Neural cell (in vitro differentiated cells): ENCODE measurements at regions not wholly inside any gene's neighbourhood (a gene's known extent, or its start where the extent isn't known, plus 50 kb on each side); places are given as distances from the start of the nearest gene placed in this dataset.

Source experiments
- H2AFZ ChIP-seq: fragments of 200-600, 300-800 bp; sonication (generic), shearing (Covaris generic); 2 replicates; pipeline ENCODE4 v1.6.0; 2014; ENCODE audit warnings: low read depth, mild to moderate bottlenecking, antibody characterized with exemption, low read length, moderate library complexity
- H3F3A ChIP-seq: fragments of 200-600 bp; shearing (Covaris generic); 2 replicates; pipeline ENCODE4 v1.6.1; 2016; ENCODE audit warnings: mild to moderate bottlenecking, moderate library complexity, mixed read lengths, antibody characterized with exemption, low read length; ENCODE audit not compliant: insufficient read depth, poor library complexity, severe bottlenecking
- H3K27ac ChIP-seq: fragments of 200-600, 300-800 bp; sonication (generic), shearing (Covaris generic); 2 replicates; pipeline ENCODE4 v1.5.1; 2014; ENCODE audit warnings: mild to moderate bottlenecking, low read length, moderate library complexity
- H3K27me3 ChIP-seq: fragments of 300-800, 200-600 bp; sonication (generic), shearing (Covaris generic); 2 replicates; pipeline ENCODE4 v1.6.0; 2014; ENCODE audit warnings: mild to moderate bottlenecking, low read depth, low read length, moderate library complexity; ENCODE audit not compliant: insufficient read depth
- H3K36me3 ChIP-seq: fragments of 300-800, 200-600 bp; sonication (generic), shearing (Covaris generic); 2 replicates; pipeline ENCODE4 v1.5.1; 2014; ENCODE audit warnings: mild to moderate bottlenecking, antibody characterized with exemption, low read length, moderate library complexity; ENCODE audit not compliant: insufficient read depth
- H3K4me2 ChIP-seq: fragments of 300-800, 200-600 bp; sonication (generic), shearing (Covaris generic); 2 replicates; pipeline ENCODE4 v1.6.0; 2014; ENCODE audit warnings: mild to moderate bottlenecking, low read length
- H3K4me3 ChIP-seq: fragments of 300-800, 200-600 bp; sonication (generic), shearing (Covaris generic); 2 replicates; pipeline ENCODE4 v1.5.1; 2014; ENCODE audit warnings: mild to moderate bottlenecking, low read length, moderate library complexity
- H3K79me2 ChIP-seq: fragments of 200-600 bp; shearing (Covaris generic); replicated peaks from 2 replicates; pipeline ENCODE4 v1.6.0; 2014; ENCODE audit warnings: mild to moderate bottlenecking, low read length, moderate library complexity; ENCODE audit not compliant: insufficient read depth
- H3K9ac ChIP-seq: fragments of 300-800, 200-600 bp; sonication (generic), shearing (Covaris generic); 2 replicates; pipeline ENCODE4 v1.6.1; 2016; ENCODE audit warnings: mild to moderate bottlenecking, low read length, mixed read lengths
- H3K9me2 ChIP-seq: fragments of 200-600 bp; shearing (Covaris generic); 2 replicates; pipeline ENCODE4 v1.6.1; 2016; ENCODE audit warnings: mild to moderate bottlenecking, low read length, mixed read lengths; ENCODE audit not compliant: insufficient read depth
- H3K9me3 ChIP-seq: fragments of 200-600, 300-800 bp; sonication (generic), shearing (Covaris generic); 2 replicates; pipeline ENCODE4 v1.6.1; 2016; ENCODE audit warnings: mild to moderate bottlenecking, mixed run types, low read length, moderate library complexity, mixed read lengths
- H4K20me1 ChIP-seq: fragments of 200-600 bp; shearing (Covaris generic); 2 replicates; pipeline ENCODE4 v1.6.1; 2016; ENCODE audit warnings: mild to moderate bottlenecking, mixed run types; ENCODE audit not compliant: insufficient read depth
- CTCF ChIP-seq: fragments of 450-650 bp; IDR thresholded peaks from 2 replicates; pipeline ENCODE4 v1.5.1; 2014; ENCODE audit warnings: antibody characterized with exemption, mild to moderate bottlenecking, moderate library complexity; ENCODE audit not compliant: poor library complexity, severe bottlenecking
- EP300 ChIP-seq: fragments of 450-650 bp; conservative IDR thresholded peaks from 2 replicates; pipeline ENCODE4 v1.6.1; 2014; ENCODE audit warnings: antibody characterized with exemption, mild to moderate bottlenecking, moderate library complexity; ENCODE audit not compliant: poor library complexity, severe bottlenecking
- EZH2 ChIP-seq: fragments of 200-600, 300-800 bp; shearing (Covaris generic), sonication (generic); IDR thresholded peaks from 2 replicates; pipeline ENCODE4 v1.6.1; 2014; ENCODE audit warnings: antibody characterized with exemption, low read length, borderline replicate concordance, mild to moderate bottlenecking; ENCODE audit not compliant: insufficient read depth, poor library complexity, severe bottlenecking
- MXI1 ChIP-seq: fragments of 450-650 bp; conservative IDR thresholded peaks from 2 replicates; pipeline ENCODE4 v1.6.1; 2014; ENCODE audit warnings: antibody characterized with exemption, mild to moderate bottlenecking; ENCODE audit not compliant: poor library complexity, severe bottlenecking
- POLR2AphosphoS5 ChIP-seq: IDR thresholded peaks from 2 replicates; pipeline ENCODE4 v1.6.1; 2012
- RAD21 ChIP-seq: fragments of 450-650 bp; conservative IDR thresholded peaks from 2 replicates; pipeline ENCODE4 v1.6.1; 2014; ENCODE audit warnings: antibody characterized with exemption, mild to moderate bottlenecking, moderate library complexity
- REST ChIP-seq: IDR thresholded peaks from 2 replicates; pipeline ENCODE4 v1.6.1; 2012; ENCODE audit warnings: borderline replicate concordance
- SMC3 ChIP-seq: fragments of 450-650 bp; conservative IDR thresholded peaks from 2 replicates; pipeline ENCODE4 v1.6.1; 2014; ENCODE audit warnings: antibody characterized with exemption, mild to moderate bottlenecking, moderate library complexity; ENCODE audit not compliant: poor library complexity
- TAF1 ChIP-seq: IDR thresholded peaks from 2 replicates; pipeline ENCODE4 v1.6.1; 2012; ENCODE audit warnings: low read depth

- Histone ChIP-seq H3F3A (no peaks in the 10 kb centered on the region), H3K4me2 (no peak overlapping the region), H3K27me3 (no peaks in the 10 kb centered on the region), H3K9ac (no peak overlapping the region), H3K27ac (no peak overlapping the region), H2AFZ (no peak overlapping the region), H3K9me2 (no peaks in the 10 kb centered on the region), H4K20me1 (no peaks in the 10 kb centered on the region), H3K79me2 (no peaks in the 10 kb centered on the region), H3K4me3 (no peak overlapping the region), H3K36me3 (no peaks in the 10 kb centered on the region), H3K9me3 (no peaks in the 10 kb centered on the region)
- TF ChIP-seq EZH2: no peak
- no peak for TF ChIP-seq TAF1
- no peak for TF ChIP-seq SMC3
- TF ChIP-seq EP300: no peak
- no peak for TF ChIP-seq CTCF
- no peak for TF ChIP-seq RAD21
Measured at GRCh38 chr12:58645946-58646345, 274.4 kb downstream of the LRIG3 start.

- H3K36me3 ChIP-seq: no peaks in the 10 kb centered on the region
- H4K20me1 ChIP-seq: no peaks in the 10 kb centered on the region
- H3K9me2 ChIP-seq: no peaks in the 10 kb centered on the region
- H3K27me3 ChIP-seq: no peaks in the 10 kb centered on the region
- H3K9me3 ChIP-seq: no peaks in the 10 kb centered on the region
- no peak overlapping the region for H3K4me2 ChIP-seq
- H3K27ac ChIP-seq: no peak overlapping the region
- H3K79me2 ChIP-seq: no peaks in the 10 kb centered on the region
- H2AFZ ChIP-seq: no peak overlapping the region
- no peak overlapping the region for H3K9ac ChIP-seq
- no peak for TF ChIP-seq EP300
- no peak for TF ChIP-seq EZH2
- no peak for TF ChIP-seq SMC3
- TF ChIP-seq POLR2AphosphoS5: no peak
- no peak for TF ChIP-seq TAF1
- TF ChIP-seq CTCF: no peak
- no peak for TF ChIP-seq MXI1
- TF ChIP-seq REST: no peak
- TF ChIP-seq RAD21: no peak
- H3F3A ChIP-seq: no peaks in the 10 kb centered on the region
- no peak overlapping the region for H3K4me3 ChIP-seq
Measured at GRCh38 chr12:58647495-58647894, 272.8 kb downstream of the LRIG3 start.
